GM19468 (cell line): ENCODE measurements at regions not wholly inside any gene's neighbourhood (a gene's known extent, or its start where the extent isn't known, plus 50 kb on each side); places are given as distances from the start of the nearest gene placed in this dataset.
"Not testable (repeated sequence)": the region's sequence is repeated elsewhere in the genome, so short reads cannot be mapped to it uniquely, and the experiment has no call there.

Source experiments
- ATAC-seq: cut with Tn5 transposase; IDR thresholded peaks from one replicate; pipeline ENCODE4 v1.9.1; 2021; ENCODE audit warnings: mild to moderate bottlenecking, moderate library complexity, moderate number of reproducible peaks; ENCODE audit not compliant: unreplicated experiment; ENCODE audit errors: extremely low read depth

GRCh38 chr6:128601060-128601459, 80.7 kb upstream of the PTPRK start:
- no peak for ATAC-seq

GRCh38 chr6:128600397-128600951, 80.1 kb upstream of the PTPRK start:
- ATAC-seq: peak; percentile 17

- ATAC-seq: no peak
Observed at GRCh38 chr6:128599036-128599435, 78.6 kb upstream of the PTPRK start.

GRCh38 chr6:128598571-128598970, 78.2 kb upstream of the PTPRK start:
- ATAC-seq: no peak

- ATAC-seq: no peak
Observed at GRCh38 chr6:128597956-128598355, 77.6 kb upstream of the PTPRK start.

GRCh38 chr6:128597004-128597403, 76.6 kb upstream of the PTPRK start:
- ATAC-seq: no peak

GRCh38 chr6:128595544-128595943, 75.1 kb upstream of the PTPRK start:
- ATAC-seq: no peak

GRCh38 chr6:128586095-128586494, 65.7 kb upstream of the PTPRK start:
- ATAC-seq: no peak

- ATAC-seq: no peak
Observed at GRCh38 chr6:128580224-128581110, 60.1 kb upstream of the PTPRK start.

GRCh38 chr6:128575254-128575653, 54.9 kb upstream of the PTPRK start:
- not testable (repeated sequence) for ATAC-seq

GRCh38 chr6:128574402-128574801, 54.0 kb upstream of the PTPRK start:
- ATAC-seq: no peak

GRCh38 chr6:128573036-128573435, 52.6 kb upstream of the PTPRK start:
- no peak for ATAC-seq

- no peak for ATAC-seq
Observed at GRCh38 chr6:128572294-128572693, 51.9 kb upstream of the PTPRK start.

- no peak for ATAC-seq
Observed at GRCh38 chr6:128570680-128571063, 50.3 kb upstream of the PTPRK start.

- no peak for ATAC-seq
Observed at GRCh38 chr6:128569732-128570679, 49.6 kb upstream of the PTPRK start.
